B cell (primary cell): ENCODE measurements at regions not wholly inside any gene's neighbourhood (a gene's known extent, or its start where the extent isn't known, plus 50 kb on each side); places are given as distances from the start of the nearest gene placed in this dataset.

Experiments used
- ATAC-seq: fragments of 200-7000 bp; cut with Tn5 transposase; one replicate; pipeline ENCODE4 v1.10.0; 2021; ENCODE audit warnings: low read depth, mild to moderate bottlenecking, moderate number of reproducible peaks, moderate library complexity
- CTCF ChIA-PET: fragments of 350-600 bp; sonication (Branson Sonifier 250); formaldehyde crosslinking; loops from one replicate; lab custom pipeline; 2021; ENCODE audit warnings: antibody characterized with exemption, inconsistent platforms; lab: Charles Lee
- POLR2A ChIA-PET: fragments of 350-600 bp; sonication (Branson Sonifier 250); formaldehyde crosslinking; loops from one replicate; lab custom pipeline; 2021; ENCODE audit warnings: antibody characterized with exemption; lab: Charles Lee
- DNase-seq: peaks from one replicate; pipeline ENCODE4 v3.0.0; 2013
- H2AFZ ChIP-seq: 2 replicates; pipeline ENCODE4 v1.6.1; 2012; ENCODE audit warnings: mild to moderate bottlenecking, low read depth, low read length; ENCODE audit not compliant: insufficient read depth, poor library complexity, severe bottlenecking
- H3K27ac ChIP-seq, 2 donors: 1 replicate in 1 of 2; 2 replicates in 1 of 2; pipeline ENCODE4 v1.5.1; 2012 to 2013; ENCODE audit warnings: low read length in 2 of 2, mild to moderate bottlenecking in 2 of 2, moderate library complexity in 1 of 2
- H3K27me3 ChIP-seq, 4 experiments: fragments of 200-600 bp in 1 of 4; sonication (generic) in 1 of 4; replicated peaks in 1 of 4; 1 replicate in 2 of 4; 2 replicates in 2 of 4; pipeline versions ENCODE4 v1.6.1 to v1.7.0; 2013 to 2016; ENCODE audit warnings: low read length in 3 of 4, mild to moderate bottlenecking in 2 of 4, mixed read lengths in 1 of 4, moderate library complexity in 1 of 4; ENCODE audit not compliant: insufficient read depth in 4 of 4, control insufficient read depth in 3 of 4; ENCODE audit errors: control extremely low read depth in 1 of 4
- H3K36me3 ChIP-seq, 2 experiments: replicated peaks in 1 of 2; 1 replicate in 1 of 2; 2 replicates in 1 of 2; pipeline versions ENCODE4 v1.6.1 to v1.7.1; 2013; ENCODE audit warnings: low read length in 1 of 2; ENCODE audit not compliant: insufficient read depth in 2 of 2, control insufficient read depth in 1 of 2; ENCODE audit errors: control extremely low read depth in 1 of 2, extremely low read depth in 1 of 2
- H3K4me1 ChIP-seq, 2 donors: fragments of 200-600 bp in 1 of 2; sonication (generic) in 1 of 2; 1 replicate in 1 of 2; 2 replicates in 1 of 2; pipeline versions ENCODE4 v1.5.1 to v1.6.1; 2013 to 2017; ENCODE audit warnings: low read length in 2 of 2; ENCODE audit not compliant: control insufficient read depth in 2 of 2, insufficient read depth in 2 of 2
- H3K4me2 ChIP-seq: replicated peaks from 2 replicates; pipeline ENCODE3; 2012; ENCODE audit warnings: mild to moderate bottlenecking, low read depth, low read length; ENCODE audit not compliant: poor library complexity, severe bottlenecking
- H3K4me3 ChIP-seq, 5 experiments: fragments of 200-600 bp in 1 of 5; sonication (generic) in 1 of 5; 1 replicate in 3 of 5; 2 replicates in 2 of 5; pipeline versions ENCODE4 v1.5.1 to v1.7.0; 2011 to 2016; ENCODE audit warnings: low read length in 4 of 5, mild to moderate bottlenecking in 4 of 5, low read depth in 2 of 5, control low read depth in 1 of 5, moderate library complexity in 1 of 5; ENCODE audit not compliant: insufficient read depth in 1 of 5; ENCODE audit errors: control extremely low read depth in 1 of 5, extremely low read depth in 1 of 5
- H3K79me2 ChIP-seq: fragments of 200-600 bp; sonication (generic); one replicate; pipeline ENCODE4 v1.6.0; 2016; ENCODE audit warnings: low read length; ENCODE audit not compliant: control insufficient read depth, insufficient read depth
- H3K9ac ChIP-seq: fragments of 200-600 bp; sonication (generic); 2 replicates; pipeline ENCODE4 v1.6.1; 2017; ENCODE audit warnings: mild to moderate bottlenecking, low read length, moderate library complexity
- H3K9me3 ChIP-seq, 3 donors: one replicate each; pipeline versions ENCODE4 v1.6.1 to v1.7.1; 2013; ENCODE audit warnings: low read length in 2 of 3; ENCODE audit not compliant: control insufficient read depth in 2 of 3, insufficient read depth in 1 of 3; ENCODE audit errors: control extremely low read depth in 1 of 3
- H4K20me1 ChIP-seq: 2 replicates; pipeline ENCODE4 v1.6.0; 2012; ENCODE audit warnings: mild to moderate bottlenecking, low read length; ENCODE audit not compliant: insufficient read depth, control insufficient read depth, poor library complexity, severe bottlenecking
- H3K27ac Mint-ChIP-seq: one replicate; pipeline ENCODE4 v1.8.0; 2021; ENCODE audit warnings: mixed read lengths
- H3K27me3 Mint-ChIP-seq: one replicate; pipeline ENCODE4 v1.8.0; 2021; ENCODE audit warnings: mixed read lengths
- H3K4me1 Mint-ChIP-seq: one replicate; pipeline ENCODE4 v1.8.0; 2021; ENCODE audit warnings: mixed read lengths
- H3K4me3 Mint-ChIP-seq: one replicate; pipeline ENCODE4 v1.8.0; 2021; ENCODE audit warnings: mixed read lengths
- H3K9me3 Mint-ChIP-seq: one replicate; pipeline ENCODE4 v1.8.0; 2022; ENCODE audit warnings: mixed read lengths; ENCODE audit not compliant: insufficient read depth
- EZH2 ChIP-seq: IDR thresholded peaks from 2 replicates; pipeline ENCODE4 v1.6.1; 2012; ENCODE audit warnings: borderline replicate concordance, low read depth, mild to moderate bottlenecking, moderate library complexity, low read length; ENCODE audit not compliant: insufficient read depth, poor library complexity, severe bottlenecking
- WGBS: methylation state at CpG from one replicate; pipeline ENCODE4 v1.1.5; 2013; ENCODE audit warnings: missing lambda C conversion rate; ENCODE audit not compliant: insufficient coverage; 5-methylcytosine and 5-hydroxymethylcytosine counted together
- intact Hi-C: fragments of 100-400 bp; cut with micrococcal nuclease; formaldehyde crosslinking; loops from one replicate; pipeline ENCODE4 v1.10.0; 2022
- TF ChIP-seq, protein P1 (sequence below): fragments of 200-600 bp; IDR thresholded peaks from one replicate; pipeline ENCODE4 v1.8.0; 2022; ENCODE audit warnings: antibody characterized with exemption, mild to moderate bottlenecking

DNA sequence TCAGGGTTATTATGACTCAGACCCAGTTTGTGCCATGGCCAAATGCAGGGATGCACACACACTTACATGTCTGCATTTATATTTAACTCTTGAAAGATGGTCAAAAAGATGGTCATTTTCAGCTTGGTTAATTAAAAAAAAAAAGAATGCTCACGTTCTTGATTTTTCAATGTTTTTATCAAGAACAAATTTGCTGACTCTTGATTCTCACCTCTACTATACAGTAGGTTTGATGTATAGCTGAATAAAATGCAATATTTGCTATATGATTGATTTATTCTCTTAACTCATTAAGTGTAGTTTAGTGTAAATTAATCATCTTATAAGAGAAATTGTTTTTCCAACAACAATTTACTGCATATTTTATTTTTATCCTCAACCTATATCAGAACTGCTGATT lies 160.4 kb downstream of the SLIT2 start:
- CTCF ChIA-PET = no interaction called here
- intact Hi-C loops = no loop called here

DNA sequence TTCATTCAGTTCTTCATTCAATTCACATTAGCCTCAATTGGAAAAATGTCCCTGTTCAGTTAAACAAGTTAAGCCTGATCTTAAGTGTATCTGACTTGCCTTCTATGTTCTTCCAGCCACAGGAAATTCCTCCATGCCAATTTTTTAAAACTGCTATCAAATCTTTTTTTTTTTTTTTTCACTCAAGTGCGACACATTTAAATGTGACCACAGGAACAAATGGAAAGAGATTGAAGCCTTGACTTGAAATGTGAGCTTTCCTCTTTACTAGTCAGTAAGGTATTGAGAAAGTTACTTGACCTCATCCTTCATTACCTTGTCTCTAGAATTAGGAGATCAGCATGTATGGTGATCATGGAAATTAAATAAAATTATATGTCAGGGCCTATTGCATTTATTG lies 165.1 kb downstream of the SLIT2 start:
- no CpG with 5 or more reads among the region's 1 CpG for WGBS
- CTCF ChIA-PET = interaction anchor here (0.6 to 0.9 kb wide), 3 partner anchors 21 to 113 kb away, joined by 3 to 5 read pairs (median 3); no protein-coding TSS in a partner anchor
- H3K9me3 Mint-ChIP-seq = no peaks in the 10 kb centered on the region

More for the DNA sequence above, 160.4 kb downstream of the SLIT2 start:
- peaks cover 3% of the 10 kb centered on the region for H3K4me1 Mint-ChIP-seq
- POLR2A ChIA-PET = no interaction called here
- no peak overlapping the region for H3K27ac Mint-ChIP-seq
- no peak overlapping the region for H2AFZ ChIP-seq
- no peak for ATAC-seq
- TF ChIP-seq, protein P1, sequence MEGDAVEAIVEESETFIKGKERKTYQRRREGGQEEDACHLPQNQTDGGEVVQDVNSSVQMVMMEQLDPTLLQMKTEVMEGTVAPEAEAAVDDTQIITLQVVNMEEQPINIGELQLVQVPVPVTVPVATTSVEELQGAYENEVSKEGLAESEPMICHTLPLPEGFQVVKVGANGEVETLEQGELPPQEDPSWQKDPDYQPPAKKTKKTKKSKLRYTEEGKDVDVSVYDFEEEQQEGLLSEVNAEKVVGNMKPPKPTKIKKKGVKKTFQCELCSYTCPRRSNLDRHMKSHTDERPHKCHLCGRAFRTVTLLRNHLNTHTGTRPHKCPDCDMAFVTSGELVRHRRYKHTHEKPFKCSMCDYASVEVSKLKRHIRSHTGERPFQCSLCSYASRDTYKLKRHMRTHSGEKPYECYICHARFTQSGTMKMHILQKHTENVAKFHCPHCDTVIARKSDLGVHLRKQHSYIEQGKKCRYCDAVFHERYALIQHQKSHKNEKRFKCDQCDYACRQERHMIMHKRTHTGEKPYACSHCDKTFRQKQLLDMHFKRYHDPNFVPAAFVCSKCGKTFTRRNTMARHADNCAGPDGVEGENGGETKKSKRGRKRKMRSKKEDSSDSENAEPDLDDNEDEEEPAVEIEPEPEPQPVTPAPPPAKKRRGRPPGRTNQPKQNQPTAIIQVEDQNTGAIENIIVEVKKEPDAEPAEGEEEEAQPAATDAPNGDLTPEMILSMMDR = no peak
- no peak for TF ChIP-seq EZH2
- H4K20me1 ChIP-seq = no peaks in the 10 kb centered on the region
- H3K36me3 ChIP-seq = no peaks in the 10 kb centered on the region
- no peaks in the 10 kb centered on the region for H3K27me3 Mint-ChIP-seq
- H3K4me2 ChIP-seq = no peak overlapping the region
- no peaks in the 10 kb centered on the region for H3K9me3 Mint-ChIP-seq
- H3K9me3 ChIP-seq = peaks cover 0 to 1% (median 0%) of the 10 kb centered on the region in 3 donors
- H3K79me2 ChIP-seq = no peaks in the 10 kb centered on the region
- H3K9ac ChIP-seq = no peak overlapping the region
- H3K4me1 ChIP-seq = no peaks in the 10 kb centered on the region
- H3K27ac ChIP-seq = no peak overlapping the region
- no peak overlapping the region for H3K4me3 Mint-ChIP-seq
- H3K27me3 ChIP-seq = no peaks in the 10 kb centered on the region
- no CpG with 5 or more reads among the region's 1 CpG for WGBS
- DNase-seq = no peak
- H3K4me3 ChIP-seq = no peak overlapping the region

More for the DNA sequence above, 165.1 kb downstream of the SLIT2 start:
- Histone ChIP-seq H3K9ac (no peak overlapping the region), H3K27ac (no peak overlapping the region), H3K9me3 (peaks cover 0 to 1% (median 0%) of the 10 kb centered on the region in 3 donors), H3K27me3 (no peaks in the 10 kb centered on the region), H3K4me3 (no peak overlapping the region), H2AFZ (no peak overlapping the region), H3K36me3 (no peaks in the 10 kb centered on the region), H3K4me1 (no peaks in the 10 kb centered on the region), H3K79me2 (no peaks in the 10 kb centered on the region), H4K20me1 (no peaks in the 10 kb centered on the region), H3K4me2 (no peak overlapping the region)
- no peak overlapping the region for H3K27ac Mint-ChIP-seq
- H3K27me3 Mint-ChIP-seq = no peaks in the 10 kb centered on the region
- peaks cover 12% of the 10 kb centered on the region for H3K4me1 Mint-ChIP-seq
- TF ChIP-seq, protein P1 = no peak
- TF ChIP-seq EZH2 = no peak
- no peak overlapping the region for H3K4me3 Mint-ChIP-seq
- ATAC-seq (no peak), DNase-seq (no peak)
- intact Hi-C loops = no loop called here
- POLR2A ChIA-PET = no interaction called here
